HTR-8/SVneo (cell line): ENCODE measurements at regions not wholly inside any gene's neighbourhood (a gene's known extent, or its start where the extent isn't known, plus 50 kb on each side); places are given as distances from the start of the nearest gene placed in this dataset.
"Not testable (repeated sequence)": the region's sequence is repeated elsewhere in the genome, so short reads cannot be mapped to it uniquely, and the experiment has no call there.

ENCODE experiments used
- DNase-seq: peaks from one replicate; pipeline ENCODE4 v3.0.0; 2011; ENCODE audit warnings: low spot score, mixed read lengths; ENCODE audit not compliant: insufficient read length
- FAIRE-seq: peaks from 2 replicates; lab custom pipeline; 2011; peaks lifted over from hg19 to GRCh38; lab: Jason Lieb, UNC

DNA sequence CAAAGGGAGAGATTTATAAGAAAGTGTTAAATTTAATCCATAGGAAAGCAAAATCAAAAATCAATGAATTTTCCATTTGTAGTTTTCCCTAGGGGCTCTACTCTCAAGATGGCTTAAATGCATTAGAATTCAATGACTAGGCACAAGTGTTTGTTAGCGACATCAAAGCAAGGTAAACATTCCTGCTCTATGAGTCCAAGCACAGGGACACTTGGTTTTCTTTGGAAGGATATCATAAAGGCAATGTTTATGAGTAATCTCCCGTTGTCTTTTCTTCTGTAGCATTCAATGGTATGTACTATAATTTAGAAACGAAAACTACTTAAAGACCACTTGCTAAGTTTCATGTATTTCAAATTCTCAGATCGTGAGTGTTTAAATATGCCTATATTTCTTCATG lies 54.8 kb upstream of the ZNF717 start:
- DNase-seq, result not testable (repeated sequence)

GRCh38 chr3:75850301-75851008 lies 65.1 kb upstream of the ZNF717 start:
- FAIRE-seq, DNase-seq: not testable (repeated sequence)

More for the DNA sequence above, 54.8 kb upstream of the ZNF717 start:
- not testable (repeated sequence) for FAIRE-seq

GRCh38 chr3:75863130-75863529 lies 77.8 kb upstream of the ZNF717 start:
- no peak for DNase-seq
- FAIRE-seq, result no peak

DNA sequence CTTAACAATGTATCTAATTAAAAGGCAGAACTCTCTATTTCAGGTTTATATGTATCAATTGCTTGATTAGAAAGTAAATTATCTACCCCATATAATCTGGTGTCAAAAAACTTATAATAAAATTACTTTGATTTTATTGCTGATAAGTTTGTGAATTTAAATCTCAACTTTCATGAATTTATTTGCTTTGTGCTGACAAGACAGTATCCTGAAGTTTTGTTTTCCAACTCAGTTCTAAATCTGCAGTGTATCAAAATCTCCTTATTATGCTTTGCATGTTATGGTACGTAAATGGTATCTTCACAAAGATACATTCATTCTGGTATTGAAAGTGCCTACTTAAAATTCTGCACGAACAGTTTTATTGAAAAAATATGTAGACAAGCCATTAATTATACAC lies 78.5 kb upstream of the ZNF717 start:
- DNase-seq, result no peak
- no peak for FAIRE-seq

- FAIRE-seq, DNase-seq: not testable (repeated sequence)
Measured at GRCh38 chr3:75883719-75884118, 98.4 kb upstream of the ZNF717 start.

GRCh38 chr3:75886971-75887526 lies 101.7 kb upstream of the ZNF717 start:
- FAIRE-seq, result peak; percentile 54

GRCh38 chr3:75894234-75894633 lies 108.9 kb upstream of the ZNF717 start:
- FAIRE-seq (no peak), DNase-seq (no peak)

More at GRCh38 chr3:75886971-75887526, 101.7 kb upstream of the ZNF717 start:
- peak; percentile 2 for DNase-seq

- DNase-seq (no peak), FAIRE-seq (no peak)
Measured at GRCh38 chr3:75896265-75896664, 110.9 kb upstream of the ZNF717 start.

- FAIRE-seq, DNase-seq: not testable (repeated sequence)
Measured at GRCh38 chr3:75901446-75901845, 116.1 kb upstream of the ZNF717 start.

DNA sequence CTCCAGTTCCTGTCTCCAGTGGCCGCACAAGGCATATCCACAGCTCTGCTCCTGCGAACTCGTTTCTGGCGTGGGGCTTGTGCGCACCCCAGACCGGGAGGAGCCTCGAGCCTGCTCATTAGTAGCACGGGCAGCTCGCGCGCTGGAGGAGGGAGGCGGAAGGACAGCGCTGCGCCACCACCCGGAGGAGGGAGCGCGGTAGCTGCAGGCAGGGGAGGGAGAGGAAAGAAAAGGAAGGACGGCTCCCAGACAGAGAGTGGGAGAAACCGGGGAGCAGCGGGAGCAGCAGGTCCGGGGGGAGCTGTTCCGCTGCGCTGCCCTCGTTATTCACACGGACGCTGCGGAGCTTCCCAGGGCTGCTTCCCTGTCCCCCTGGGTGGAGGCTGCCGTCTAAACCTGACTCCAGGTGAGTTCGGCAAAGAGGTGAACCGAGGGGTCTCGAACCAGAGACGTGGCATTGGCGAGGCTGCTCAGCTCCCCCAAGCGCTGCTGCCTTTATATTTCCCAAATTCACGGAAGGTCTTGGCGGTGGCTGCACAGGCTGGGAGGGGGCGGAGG lies 121.3 kb upstream of the ZNF717 start:
- DNase-seq, result peak; percentile 15
- FAIRE-seq, result peak; percentile 55

DNA sequence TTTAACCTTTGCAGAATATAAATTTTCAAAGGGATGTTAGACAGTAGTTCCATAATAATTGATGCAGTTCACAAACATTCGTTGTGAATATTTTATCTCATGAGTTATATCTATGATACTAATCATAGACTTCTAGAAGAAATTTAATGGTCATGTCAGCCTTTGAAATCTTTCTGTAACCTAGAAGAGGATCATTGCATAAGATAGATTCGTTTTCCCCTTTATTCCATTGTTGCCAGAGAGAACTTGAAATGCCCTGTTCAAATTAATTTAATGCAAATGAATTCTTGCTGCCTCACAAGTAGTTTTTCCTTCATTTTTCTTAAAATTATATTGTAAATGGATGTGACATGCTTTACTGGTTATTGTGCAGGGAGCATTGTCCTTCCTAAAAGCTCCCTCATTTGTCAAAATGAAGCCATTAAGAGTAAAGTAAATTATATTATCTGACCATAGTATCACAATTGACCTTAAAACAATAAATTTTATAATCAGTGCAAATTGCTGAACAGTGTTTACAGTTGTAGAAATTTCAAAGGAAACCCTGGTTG lies 128.5 kb upstream of the ZNF717 start:
- FAIRE-seq, result no peak
- DNase-seq, result no peak

GRCh38 chr3:75914741-75915140 lies 129.4 kb upstream of the ZNF717 start:
- FAIRE-seq, result peak; percentile 83
- DNase-seq, result not testable (repeated sequence)

GRCh38 chr3:75938921-75939320 lies 153.6 kb upstream of the ZNF717 start:
- FAIRE-seq (no peak), DNase-seq (no peak)

DNA sequence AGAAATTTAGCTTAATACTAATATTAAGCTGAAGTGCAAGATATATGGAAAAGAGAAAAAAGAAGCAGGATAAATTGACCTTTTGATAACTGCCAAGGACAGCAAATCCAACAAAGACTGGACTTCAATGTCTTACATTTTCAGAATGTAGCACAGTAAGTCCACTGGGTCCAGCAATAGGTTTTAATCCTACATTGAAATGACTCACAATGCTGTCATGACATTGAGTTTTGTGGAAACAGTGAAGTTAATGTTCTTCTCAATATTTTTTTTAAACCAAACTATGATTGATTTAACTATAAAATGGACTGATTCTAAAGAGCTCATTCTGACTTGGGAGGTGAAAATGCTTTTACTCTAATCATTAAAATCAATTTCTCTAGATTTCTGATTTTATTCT lies 166.6 kb upstream of the ZNF717 start:
- FAIRE-seq (no peak), DNase-seq (no peak)

DNA sequence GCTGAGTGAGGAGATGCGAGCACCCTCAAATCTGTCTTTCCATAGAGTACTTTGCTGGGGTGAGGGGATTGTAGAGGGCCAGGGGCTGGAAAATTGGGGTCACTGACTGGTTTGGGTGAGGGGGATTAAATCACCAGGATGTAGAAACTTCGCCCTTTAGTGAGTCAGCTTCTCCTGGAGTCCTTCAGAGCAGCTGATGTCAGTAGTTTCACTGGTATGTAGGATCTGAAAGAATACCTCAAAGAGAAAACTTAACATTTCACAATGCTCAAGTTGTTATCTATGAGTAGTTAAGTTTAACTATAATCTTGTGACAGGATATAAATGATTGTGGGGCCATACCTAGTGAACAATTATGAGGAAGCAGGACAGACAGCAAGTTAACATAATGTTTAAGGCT lies 174.7 kb upstream of the ZNF717 start:
- not testable (repeated sequence) for DNase-seq, FAIRE-seq

DNA sequence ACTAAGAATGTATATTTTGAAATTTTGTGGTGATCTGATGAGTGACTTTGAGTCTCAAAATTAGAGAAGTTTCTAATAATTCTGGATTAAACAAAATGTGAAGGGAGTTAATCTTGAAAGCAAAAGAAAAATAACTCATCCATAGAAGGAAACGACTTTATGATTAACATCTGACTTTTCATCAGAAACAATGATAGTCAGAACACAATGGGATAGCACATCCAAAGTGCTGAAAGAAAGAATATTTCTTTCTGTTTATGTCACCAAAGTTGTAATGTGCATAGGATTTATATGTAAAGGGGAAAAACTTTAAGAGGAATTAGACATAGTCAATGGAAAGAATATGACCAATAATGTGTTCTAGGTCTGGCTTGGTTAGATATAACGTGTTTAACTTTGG lies 176.7 kb upstream of the ZNF717 start:
- DNase-seq, FAIRE-seq: not testable (repeated sequence)

GRCh38 chr3:75967071-75967470 lies 181.7 kb upstream of the ZNF717 start:
- DNase-seq (no peak), FAIRE-seq (no peak)

DNA sequence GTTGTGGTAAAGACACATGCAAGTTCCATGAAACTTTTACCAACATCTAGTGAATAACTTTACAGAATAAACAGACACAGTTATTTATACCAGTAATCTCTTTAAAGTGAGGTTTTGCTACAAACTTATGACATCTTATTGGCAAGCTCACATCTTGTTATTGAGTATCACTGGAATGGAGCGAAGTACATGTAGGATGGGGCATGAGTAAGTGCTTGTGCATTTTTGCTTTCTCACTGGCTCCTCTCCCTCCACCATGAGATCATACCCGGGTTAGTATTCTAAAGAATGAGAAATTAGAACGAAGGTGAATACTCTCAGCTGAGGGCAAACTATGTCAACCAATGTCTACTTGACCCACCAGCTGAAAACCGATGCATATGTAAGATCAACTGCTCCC lies 193.3 kb upstream of the ZNF717 start:
- FAIRE-seq (no peak), DNase-seq (no peak)

- DNase-seq, result no peak
- no peak for FAIRE-seq
Measured at GRCh38 chr3:75981401-75981800, 196.1 kb upstream of the ZNF717 start.

DNA sequence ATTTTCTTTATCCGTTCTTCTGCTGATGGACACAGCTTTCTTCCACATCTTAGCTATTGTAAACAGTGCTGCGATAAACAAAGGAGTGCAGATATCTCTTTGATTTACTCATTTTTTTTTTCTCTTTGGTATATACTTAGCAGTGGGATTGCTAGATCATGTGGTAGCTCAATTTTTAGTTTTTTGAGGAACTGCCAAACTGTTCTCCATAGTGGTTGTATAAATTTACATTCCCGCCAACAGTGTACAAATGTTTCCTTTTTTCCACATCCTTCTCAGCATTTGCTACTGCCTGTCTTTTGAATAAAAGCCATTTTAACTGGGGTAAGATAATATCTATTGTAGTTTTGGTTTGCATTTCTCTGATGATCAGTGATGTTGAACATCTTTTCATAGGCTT lies 196.8 kb upstream of the ZNF717 start:
- DNase-seq (no peak), FAIRE-seq (no peak)

GRCh38 chr3:75983111-75983510 lies 197.8 kb upstream of the ZNF717 start:
- no peak for FAIRE-seq

More at GRCh38 chr3:75983111-75983510, 197.8 kb upstream of the ZNF717 start:
- DNase-seq, result no peak
